NB4 (cell line): ENCODE measurements at regions not wholly inside any gene's neighbourhood (a gene's known extent, or its start where the extent isn't known, plus 50 kb on each side); places are given as distances from the start of the nearest gene placed in this dataset.

Source experiments
- DNase-seq: peaks from one replicate; pipeline ENCODE4 v3.0.0; 2010; ENCODE audit warnings: low read depth
- H3K4me3 ChIP-seq: one replicate; pipeline ENCODE4 v1.5.1; 2011; ENCODE audit warnings: mild to moderate bottlenecking, low read depth, low read length, moderate library complexity
- CTCF ChIP-seq: IDR thresholded peaks from one replicate; pipeline ENCODE4 v1.5.1; 2012; ENCODE audit warnings: low read depth, low read length
- MYC ChIP-seq: IDR thresholded peaks from 2 replicates; pipeline ENCODE4 v1.6.1; 2011; ENCODE audit warnings: low read depth, low read length
- POLR2A ChIP-seq: IDR thresholded peaks from 2 replicates; pipeline ENCODE4 v1.6.1; 2011; ENCODE audit warnings: mild to moderate bottlenecking; ENCODE audit not compliant: insufficient read length; ENCODE audit errors: extremely low read depth
- TF ChIP-seq, protein P1 (sequence below): IDR thresholded peaks from 2 replicates; pipeline ENCODE4 v1.6.1; 2011; ENCODE audit warnings: low read depth, low read length

GRCh38 chr1:238568735-238569134, 678.0 kb upstream of the ZP4 start:
- DNase-seq: no peak
- no peak overlapping the region for H3K4me3 ChIP-seq
- no peak for TF ChIP-seq POLR2A
- TF ChIP-seq, protein P1, sequence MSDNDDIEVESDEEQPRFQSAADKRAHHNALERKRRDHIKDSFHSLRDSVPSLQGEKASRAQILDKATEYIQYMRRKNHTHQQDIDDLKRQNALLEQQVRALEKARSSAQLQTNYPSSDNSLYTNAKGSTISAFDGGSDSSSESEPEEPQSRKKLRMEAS: no peak
- no peak for TF ChIP-seq CTCF
- TF ChIP-seq MYC: no peak

DNA sequence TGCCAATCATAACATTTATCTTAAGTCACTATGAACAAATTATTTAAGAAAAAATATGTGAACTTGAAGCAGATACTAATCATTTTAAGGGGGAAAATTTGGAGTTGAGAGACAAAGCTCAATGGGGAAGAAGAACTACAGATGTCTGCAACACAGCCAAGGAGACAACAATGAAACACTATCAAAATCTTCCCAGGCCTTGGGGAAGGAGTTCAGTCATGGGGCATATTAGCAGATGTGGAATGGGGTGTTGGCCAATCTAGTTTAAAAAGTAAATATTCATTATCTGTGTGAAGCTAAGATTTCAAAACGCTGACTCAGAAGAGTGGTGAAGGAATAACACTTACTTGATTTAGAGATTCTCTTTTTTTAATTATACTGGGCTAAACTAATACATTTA, 671.6 kb upstream of the ZP4 start:
- no peak for DNase-seq
- no peak overlapping the region for H3K4me3 ChIP-seq
- TF ChIP-seq CTCF: no peak
- TF ChIP-seq, protein P1: no peak
- no peak for TF ChIP-seq POLR2A
- no peak for TF ChIP-seq MYC

DNA sequence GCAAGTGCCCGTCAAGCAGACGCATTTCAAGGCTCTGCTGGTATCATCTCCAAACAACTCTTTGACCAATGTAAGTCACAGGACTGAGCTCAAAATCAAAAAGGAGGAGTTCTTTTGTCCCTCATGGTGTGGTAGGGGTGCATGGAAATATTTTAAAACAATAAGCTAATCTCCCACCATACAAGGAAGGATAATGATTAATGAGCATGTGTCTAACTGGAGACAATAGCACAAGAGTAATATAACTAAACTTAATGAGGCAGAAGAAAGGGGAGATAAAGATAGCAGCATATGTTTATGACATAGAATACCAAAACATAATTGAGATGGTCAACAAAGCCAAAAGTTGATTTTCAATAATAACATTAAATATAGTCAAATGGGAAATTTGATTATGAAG, 668.0 kb upstream of the ZP4 start:
- DNase-seq: no peak
- TF ChIP-seq CTCF (no peak), POLR2A (no peak), MYC (no peak)
- TF ChIP-seq, protein P1: no peak
- no peak overlapping the region for H3K4me3 ChIP-seq

DNA sequence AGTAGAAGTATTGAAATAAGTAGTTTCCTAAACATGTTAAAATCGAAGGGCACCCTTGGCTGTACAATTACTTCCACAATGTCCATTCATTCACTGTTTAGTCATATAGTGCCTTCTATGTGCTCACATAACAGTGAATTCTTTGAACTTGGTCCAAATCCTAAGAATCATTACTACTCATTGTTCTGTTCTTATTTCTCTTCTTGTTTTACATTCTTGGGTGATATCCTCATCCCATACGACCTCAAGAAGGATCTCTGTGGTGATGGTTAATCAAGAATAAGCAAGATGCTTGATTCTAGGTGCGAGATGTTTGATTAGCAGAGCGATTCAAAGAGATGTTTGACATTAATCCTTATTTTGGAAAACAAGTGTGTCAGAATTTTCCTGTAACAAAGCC, 667.4 kb upstream of the ZP4 start:
- no peak for DNase-seq
- H3K4me3 ChIP-seq: no peak overlapping the region
- TF ChIP-seq CTCF (no peak), MYC (no peak), POLR2A (no peak)
- TF ChIP-seq, protein P1: no peak

GRCh38 chr1:238552271-238552670, 661.5 kb upstream of the ZP4 start:
- no peak overlapping the region for H3K4me3 ChIP-seq
- no peak for DNase-seq
- no peak for TF ChIP-seq CTCF
- no peak for TF ChIP-seq MYC
- TF ChIP-seq, protein P1: no peak
- no peak for TF ChIP-seq POLR2A

DNA sequence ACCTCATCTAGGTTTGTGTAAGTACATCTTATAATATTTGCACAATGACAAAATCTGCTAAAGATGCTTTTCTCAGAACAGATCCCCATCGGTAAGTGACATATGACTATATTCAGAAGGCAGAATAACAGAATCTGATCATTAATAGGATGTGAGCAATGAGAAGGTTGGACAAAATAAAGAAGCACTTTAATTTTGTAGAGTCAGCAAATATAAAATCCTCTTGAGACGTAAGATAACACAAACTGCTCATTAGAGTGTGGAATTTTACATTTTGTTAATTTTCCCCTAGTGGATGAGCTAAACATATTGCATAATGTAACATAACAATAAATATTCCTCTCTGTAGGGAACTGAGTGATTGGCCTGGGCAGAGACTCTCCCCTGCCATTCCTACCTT, 658.4 kb upstream of the ZP4 start:
- TF ChIP-seq, protein P1: no peak
- no peak for TF ChIP-seq MYC
- TF ChIP-seq POLR2A: no peak
- TF ChIP-seq CTCF: no peak
- H3K4me3 ChIP-seq: no peak overlapping the region
- no peak for DNase-seq
